CD4-positive, alpha-beta T cell (primary cell): ENCODE measurements at regions not wholly inside any gene's neighbourhood (a gene's known extent, or its start where the extent isn't known, plus 50 kb on each side); places are given as distances from the start of the nearest gene placed in this dataset.

Experiments
- ATAC-seq: fragments of 200-7000 bp; cut with Tn5 transposase; one replicate; pipeline ENCODE4 v1.10.0; 2022; ENCODE audit warnings: mild to moderate bottlenecking; ENCODE audit not compliant: poor library complexity
- CTCF ChIA-PET: fragments of 350-600 bp; sonication (Branson Sonifier 250); formaldehyde crosslinking; loops from one replicate; lab custom pipeline; 2021; ENCODE audit warnings: antibody characterized with exemption, inconsistent platforms; lab: Charles Lee
- POLR2A ChIA-PET: fragments of 350-600 bp; sonication (Branson Sonifier 250); formaldehyde crosslinking; loops from one replicate; lab custom pipeline; 2021; ENCODE audit warnings: antibody characterized with exemption, inconsistent platforms; lab: Charles Lee
- DNase-seq, 14 experiments: peaks; one replicate each; pipeline ENCODE4 v3.0.0-alpha.2; 2013 to 2020; ENCODE audit warnings: mixed read lengths in 2 of 14
- H3K27ac ChIP-seq, 2 donors: one replicate each; pipeline versions ENCODE4 v1.5.1 to v1.7.0; 2013; ENCODE audit warnings: low read length in 2 of 2, low read depth in 1 of 2, mild to moderate bottlenecking in 1 of 2
- H3K27me3 ChIP-seq, 2 experiments: 1 replicate in 1 of 2; 2 replicates in 1 of 2; pipeline versions ENCODE4 v1.6.1 to v1.7.0; 2013; ENCODE audit warnings: low read length in 2 of 2, control low read depth in 1 of 2, mild to moderate bottlenecking in 1 of 2, moderate library complexity in 1 of 2; ENCODE audit not compliant: insufficient read depth in 2 of 2, control insufficient read depth in 1 of 2
- H3K36me3 ChIP-seq: one replicate; pipeline ENCODE4 v1.6.1; 2013; ENCODE audit warnings: low read length, control low read depth; ENCODE audit not compliant: insufficient read depth
- H3K4me1 ChIP-seq: one replicate; pipeline ENCODE4 v1.6.1; 2013; ENCODE audit warnings: low read length, control low read depth; ENCODE audit not compliant: insufficient read depth
- H3K4me3 ChIP-seq: one replicate; pipeline ENCODE4 v1.5.1; 2013; ENCODE audit warnings: mild to moderate bottlenecking, low read length, moderate library complexity
- H3K9me3 ChIP-seq, 2 experiments: 1 replicate in 1 of 2; 2 replicates in 1 of 2; pipeline versions ENCODE4 v1.6.1 to v1.7.0; 2013; ENCODE audit warnings: low read length in 2 of 2, mild to moderate bottlenecking in 2 of 2, control low read depth in 1 of 2, moderate library complexity in 1 of 2; ENCODE audit not compliant: control insufficient read depth in 1 of 2, insufficient read depth in 1 of 2
- H3K27ac Mint-ChIP-seq: one replicate; pipeline ENCODE4 v1.8.0; 2020; ENCODE audit warnings: mixed read lengths
- H3K27me3 Mint-ChIP-seq: one replicate; pipeline ENCODE4 v1.8.0; 2021; ENCODE audit warnings: mixed read lengths
- H3K36me3 Mint-ChIP-seq: one replicate; pipeline ENCODE4 v1.8.0; 2021; ENCODE audit warnings: low read depth, mixed read lengths
- H3K4me1 Mint-ChIP-seq: one replicate; pipeline ENCODE4 v1.8.0; 2021; ENCODE audit warnings: low read depth, mixed read lengths
- H3K4me3 Mint-ChIP-seq: one replicate; pipeline ENCODE4 v1.8.0; 2020; ENCODE audit warnings: mild to moderate bottlenecking, mixed read lengths
- H3K9me3 Mint-ChIP-seq: one replicate; pipeline ENCODE4 v1.8.0; 2020; ENCODE audit warnings: mixed read lengths
- CTCF ChIP-seq: fragments of 200-600 bp; IDR thresholded peaks from one replicate; pipeline ENCODE4 v1.8.0; 2022; ENCODE audit warnings: antibody characterized with exemption, mild to moderate bottlenecking
- intact Hi-C, 2 experiments: fragments of 100-400 bp; cut with DNase I in 1 of 2; cut with micrococcal nuclease in 1 of 2; formaldehyde crosslinking; loops; one replicate each; pipeline versions ENCODE4 v1.15.1 to v1.9.0; 2023 to 2025; cut with DNase I, micrococcal nuclease

- Mint-ChIP-seq H3K36me3 (no peaks in the 10 kb centered on the region), H3K4me1 (peaks cover 16% of the 10 kb centered on the region), H3K9me3 (no peaks in the 10 kb centered on the region), H3K27ac (peak overlapping the region; percentile 9), H3K27me3 (no peaks in the 10 kb centered on the region), H3K4me3 (peak overlapping the region; percentile 89)
- intact Hi-C loops, result loop anchor here in 1 of 2 experiments (2.0 to 5.0 kb wide), 2 partner anchors 430 to 498 kb away; no protein-coding TSS in a partner anchor
- peak overlapping the region; percentile 74 for H3K4me3 ChIP-seq
- POLR2A ChIA-PET, result interaction anchor here (0.5 to 2.3 kb wide), 2 partner anchors 12 to 224 kb away, joined by 4 to 13 read pairs; no protein-coding TSS in a partner anchor
- no peaks in the 10 kb centered on the region for H3K36me3 ChIP-seq
- no peak for ATAC-seq
- no peak for TF ChIP-seq CTCF
- CTCF ChIA-PET, result interaction anchor here (1.5 kb wide), 2 partner anchors 9 to 218 kb away, joined by 3 to 4 read pairs; no protein-coding TSS in a partner anchor
- no peak overlapping the region for H3K27ac ChIP-seq
- H3K27me3 ChIP-seq, result no peaks in the 10 kb centered on the region
- DNase-seq, result no peak
- H3K4me1 ChIP-seq, result peaks cover 11% of the 10 kb centered on the region
- no peaks in the 10 kb centered on the region for H3K9me3 ChIP-seq
Measured at GRCh38 chr1:84078842-84079202, 65.2 kb upstream of the PRKACB start.

- no peaks in the 10 kb centered on the region for H3K36me3 ChIP-seq
- Mint-ChIP-seq H3K4me1 (peaks cover 16% of the 10 kb centered on the region), H3K27me3 (no peaks in the 10 kb centered on the region), H3K36me3 (no peaks in the 10 kb centered on the region), H3K9me3 (no peaks in the 10 kb centered on the region), H3K27ac (peak overlapping the region; percentile 9), H3K4me3 (peak overlapping the region; percentile 92)
- ChIA-PET CTCF (interaction anchor here (1.5 kb wide), 1 partner anchor 9 kb away, joined by 3 read pairs; no protein-coding TSS in a partner anchor), POLR2A (interaction anchor here (0.5 to 2.3 kb wide), 5 partner anchors 12 to 785 kb away, joined by 3 to 13 read pairs (median 4); partner anchors contain the start of gene PRKACB)
- H3K27me3 ChIP-seq, result no peaks in the 10 kb centered on the region
- peak in 3 of 14 experiments; percentile 1 to 7 (median 4) for DNase-seq
- H3K4me1 ChIP-seq, result peaks cover 11% of the 10 kb centered on the region
- intact Hi-C loops, result loop anchor here in 1 of 2 experiments (2.0 to 5.0 kb wide), 2 partner anchors 431 to 499 kb away; no protein-coding TSS in a partner anchor
- peak overlapping the region; percentile 74 for H3K4me3 ChIP-seq
- no peak for TF ChIP-seq CTCF
- ATAC-seq, result peak; percentile 30
- no peak overlapping the region for H3K27ac ChIP-seq
- no peaks in the 10 kb centered on the region for H3K9me3 ChIP-seq
Measured at GRCh38 chr1:84078108-84078841, 65.8 kb upstream of the PRKACB start.

GRCh38 chr1:84077476-84078107, 66.5 kb upstream of the PRKACB start:
- TF ChIP-seq CTCF, result no peak
- Histone ChIP-seq H3K27me3 (no peaks in the 10 kb centered on the region), H3K36me3 (no peaks in the 10 kb centered on the region), H3K4me1 (peaks cover 11% of the 10 kb centered on the region), H3K9me3 (no peaks in the 10 kb centered on the region), H3K27ac (no peak overlapping the region), H3K4me3 (peak overlapping the region; percentile 74)
- Mint-ChIP-seq H3K36me3 (no peaks in the 10 kb centered on the region), H3K27me3 (no peaks in the 10 kb centered on the region), H3K27ac (peak overlapping the region; percentile 63), H3K9me3 (no peaks in the 10 kb centered on the region), H3K4me1 (peaks cover 16% of the 10 kb centered on the region), H3K4me3 (peak overlapping the region; percentile 92)
- ATAC-seq, result peak; percentile 88
- intact Hi-C loops, result loop anchor here in 1 of 2 experiments (2.0 to 5.0 kb wide), 2 partner anchors 431 to 500 kb away; no protein-coding TSS in a partner anchor
- ChIA-PET POLR2A (interaction anchor here (0.5 to 2.3 kb wide), 4 partner anchors 13 to 786 kb away, joined by 3 to 13 read pairs (median 8); partner anchors contain the start of gene PRKACB), CTCF (no interaction called here)
- DNase-seq, result peak; percentile 32 to 86 (median 60)
